ENCODE measurements at regions not wholly inside any gene's neighbourhood (a gene's known extent, or its start where the extent isn't known, plus 50 kb on each side); places are given as distances from the start of the nearest gene placed in this dataset.

DNA sequence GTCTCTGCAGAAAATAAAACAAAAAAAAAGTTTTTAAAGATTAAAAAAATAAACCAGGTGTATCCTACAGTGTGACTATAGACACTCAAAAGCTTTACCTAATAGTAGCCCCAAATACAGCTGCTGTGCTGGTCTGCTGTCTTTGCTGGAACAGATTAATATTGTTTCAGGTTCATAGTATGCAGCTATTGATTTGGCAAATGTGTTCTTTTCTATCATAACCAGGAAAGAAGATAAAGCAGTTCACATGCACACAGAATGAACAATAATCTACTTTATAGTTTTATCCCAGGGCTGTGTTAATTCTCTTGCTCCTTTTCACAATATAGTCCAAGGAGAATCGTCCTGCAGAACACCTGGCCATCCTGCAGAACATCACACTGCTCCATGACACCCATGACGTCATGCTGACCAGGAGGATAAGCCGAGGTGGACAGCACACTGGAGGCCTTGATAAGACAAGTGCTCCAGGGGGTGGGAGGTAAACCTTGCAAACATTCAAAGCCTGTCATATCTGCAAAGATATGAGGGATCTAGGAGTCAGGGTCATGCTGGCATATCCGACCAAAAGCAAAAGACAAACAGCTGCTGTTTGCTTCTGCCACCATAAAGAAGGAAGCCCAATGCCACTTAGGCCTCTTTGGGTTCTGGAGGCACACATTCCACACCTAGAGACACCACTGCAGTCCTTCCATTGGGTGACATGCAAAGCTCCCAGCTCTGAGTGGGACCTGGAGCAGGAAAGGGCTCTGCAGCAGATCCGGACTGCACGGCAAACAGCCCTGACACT, 86.1 kb upstream of the SLC2A1 start:
- no peaks in the 10 kb centered on the region for H3K27me3 ChIP-seq
- no peaks in the 10 kb centered on the region for H3K36me3 ChIP-seq
- TF ChIP-seq POLR2A (IDR thresholded peaks at IDR 0.05) (no peak), POLR2AphosphoS5 (IDR thresholded peaks at IDR 0.05) (no peak)
- TF ChIP-seq, protein P1, sequence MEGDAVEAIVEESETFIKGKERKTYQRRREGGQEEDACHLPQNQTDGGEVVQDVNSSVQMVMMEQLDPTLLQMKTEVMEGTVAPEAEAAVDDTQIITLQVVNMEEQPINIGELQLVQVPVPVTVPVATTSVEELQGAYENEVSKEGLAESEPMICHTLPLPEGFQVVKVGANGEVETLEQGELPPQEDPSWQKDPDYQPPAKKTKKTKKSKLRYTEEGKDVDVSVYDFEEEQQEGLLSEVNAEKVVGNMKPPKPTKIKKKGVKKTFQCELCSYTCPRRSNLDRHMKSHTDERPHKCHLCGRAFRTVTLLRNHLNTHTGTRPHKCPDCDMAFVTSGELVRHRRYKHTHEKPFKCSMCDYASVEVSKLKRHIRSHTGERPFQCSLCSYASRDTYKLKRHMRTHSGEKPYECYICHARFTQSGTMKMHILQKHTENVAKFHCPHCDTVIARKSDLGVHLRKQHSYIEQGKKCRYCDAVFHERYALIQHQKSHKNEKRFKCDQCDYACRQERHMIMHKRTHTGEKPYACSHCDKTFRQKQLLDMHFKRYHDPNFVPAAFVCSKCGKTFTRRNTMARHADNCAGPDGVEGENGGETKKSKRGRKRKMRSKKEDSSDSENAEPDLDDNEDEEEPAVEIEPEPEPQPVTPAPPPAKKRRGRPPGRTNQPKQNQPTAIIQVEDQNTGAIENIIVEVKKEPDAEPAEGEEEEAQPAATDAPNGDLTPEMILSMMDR (IDR thresholded peaks at IDR 0.05), result no peak
- intact Hi-C loops (cut with DNase I; ENCODE audit: low total_unique reads), result no loop called here
- no peak overlapping the region for H3K4me3 ChIP-seq
- H3K4me1 ChIP-seq, result no peaks in the 10 kb centered on the region
- H3K9me3 ChIP-seq, result no peaks in the 10 kb centered on the region
- H3K27ac ChIP-seq, result no peak overlapping the region
- no peak for DNase-seq (ENCODE audit: low spot score in 2 of 2)

DNA sequence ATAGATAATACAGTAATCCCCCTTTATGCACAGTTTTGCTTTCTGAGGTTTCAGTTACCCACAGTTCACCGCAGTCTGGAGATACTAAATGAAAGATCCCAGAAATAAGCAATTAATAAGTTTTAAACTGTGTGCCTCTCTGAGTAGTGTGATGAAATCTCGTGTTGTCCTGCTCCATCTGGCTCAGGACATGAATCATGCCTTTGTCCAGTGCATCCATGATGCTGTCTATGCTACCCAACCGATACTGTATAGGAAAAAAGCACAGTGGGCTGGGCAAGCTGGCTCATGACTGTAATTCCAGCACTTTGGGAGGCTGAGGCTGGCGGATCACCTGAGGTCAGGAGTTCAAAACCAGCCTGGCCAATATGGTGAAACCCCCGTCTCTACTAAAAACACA, 85.0 kb upstream of the SLC2A1 start:
- Histone ChIP-seq H3K36me3 (no peaks in the 10 kb centered on the region), H3K4me1 (no peaks in the 10 kb centered on the region), H3K4me3 (no peak overlapping the region), H3K9me3 (no peaks in the 10 kb centered on the region), H3K27ac (no peak overlapping the region), H3K27me3 (no peaks in the 10 kb centered on the region)
- no peak for DNase-seq (ENCODE audit: low spot score in 2 of 2)
- intact Hi-C loops (cut with DNase I; ENCODE audit: low total_unique reads), result no loop called here
- TF ChIP-seq POLR2AphosphoS5 (IDR thresholded peaks at IDR 0.05), result no peak
- TF ChIP-seq, protein P1 (IDR thresholded peaks at IDR 0.05), result no peak
- TF ChIP-seq POLR2A (IDR thresholded peaks at IDR 0.05), result no peak

DNA sequence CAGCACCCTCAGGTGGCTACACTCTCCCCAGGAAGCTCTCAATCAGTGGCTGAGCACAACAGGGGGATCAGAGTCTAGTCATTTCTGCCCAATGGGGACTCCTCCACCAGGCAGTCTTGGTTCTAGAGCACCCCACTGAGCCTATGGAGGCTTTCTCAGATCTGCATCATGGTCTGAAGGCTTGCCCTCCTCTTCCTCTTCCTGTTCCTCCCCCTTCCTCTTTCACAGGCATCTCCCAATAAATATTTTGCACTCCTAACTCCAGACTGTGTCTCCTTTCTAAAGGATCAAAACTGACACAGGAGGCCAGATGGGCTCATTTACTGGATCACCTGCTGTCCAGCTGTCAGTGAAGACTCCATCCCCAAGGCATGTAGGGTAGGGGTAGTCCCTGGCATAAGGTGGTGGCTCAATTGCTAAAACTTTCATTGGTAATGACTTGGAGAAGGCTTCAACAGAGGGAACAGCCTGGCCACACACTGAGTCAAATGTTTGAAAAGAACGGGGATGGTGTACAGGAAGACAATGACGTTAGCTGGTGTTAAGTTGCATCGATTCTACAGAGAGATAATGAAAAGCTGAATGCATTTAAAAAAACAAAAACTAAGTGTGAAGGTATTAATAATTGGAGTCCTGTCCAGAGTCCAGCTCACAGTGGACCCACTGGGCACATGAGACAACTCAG, 84.2 kb upstream of the SLC2A1 start:
- Histone ChIP-seq H3K9me3 (no peaks in the 10 kb centered on the region), H3K36me3 (no peaks in the 10 kb centered on the region), H3K4me1 (no peaks in the 10 kb centered on the region), H3K27me3 (no peaks in the 10 kb centered on the region), H3K4me3 (no peak overlapping the region), H3K27ac (no peak overlapping the region)
- no peak for DNase-seq (ENCODE audit: low spot score in 2 of 2)
- intact Hi-C loops (cut with DNase I; ENCODE audit: low total_unique reads), result no loop called here
- no peak for TF ChIP-seq POLR2AphosphoS5 (IDR thresholded peaks at IDR 0.05)
- TF ChIP-seq, protein P1 (IDR thresholded peaks at IDR 0.05), result no peak
- TF ChIP-seq POLR2A (IDR thresholded peaks at IDR 0.05), result no peak

DNA sequence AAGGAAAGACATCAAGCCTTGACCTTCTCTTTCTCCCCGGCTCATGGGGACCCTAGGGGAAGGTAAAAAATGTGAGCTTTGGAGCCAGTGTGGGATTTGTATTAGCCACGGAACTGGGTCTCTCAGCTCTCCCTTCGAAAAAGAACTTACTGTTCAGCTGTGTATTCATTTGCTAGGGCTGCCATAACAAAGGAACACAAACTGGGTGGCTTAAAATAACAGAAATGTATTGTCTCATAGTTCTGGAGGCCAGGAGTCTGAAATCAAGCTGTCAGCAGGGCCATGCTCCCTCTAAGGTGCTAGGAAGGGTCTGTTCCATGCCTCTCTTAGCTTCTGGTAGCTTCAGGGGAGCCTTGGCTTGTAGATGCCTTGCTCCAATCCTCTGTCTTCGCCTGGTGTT, 83.5 kb upstream of the SLC2A1 start:
- Histone ChIP-seq H3K36me3 (no peaks in the 10 kb centered on the region), H3K4me1 (no peaks in the 10 kb centered on the region), H3K27ac (no peak overlapping the region), H3K9me3 (no peaks in the 10 kb centered on the region), H3K27me3 (no peaks in the 10 kb centered on the region), H3K4me3 (no peak overlapping the region)
- TF ChIP-seq POLR2A (IDR thresholded peaks at IDR 0.05) (no peak), POLR2AphosphoS5 (IDR thresholded peaks at IDR 0.05) (no peak)
- TF ChIP-seq, protein P1 (IDR thresholded peaks at IDR 0.05), result no peak
- DNase-seq (ENCODE audit: low spot score in 2 of 2), result no peak
- intact Hi-C loops (cut with DNase I; ENCODE audit: low total_unique reads), result no loop called here

DNA sequence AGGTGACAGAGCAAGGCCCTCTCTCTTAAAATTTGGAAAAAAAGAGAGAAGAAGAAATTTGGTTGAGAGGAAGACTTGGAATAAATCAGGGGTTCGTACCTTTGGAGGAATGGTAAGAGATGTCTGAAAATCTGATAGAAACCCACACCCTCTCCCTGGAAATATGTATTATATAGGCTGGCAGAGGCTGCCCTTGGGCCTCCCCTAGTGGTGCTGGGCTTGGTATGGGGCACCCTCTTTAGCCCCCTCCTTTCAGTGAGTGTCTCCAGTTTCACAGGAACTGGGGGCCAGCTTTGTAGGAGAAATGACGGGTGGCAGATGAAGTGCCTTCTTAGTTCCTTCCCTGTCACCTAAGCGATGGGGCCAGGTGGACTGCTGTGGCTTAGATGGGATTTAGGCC, 82.9 kb upstream of the SLC2A1 start:
- H3K27ac ChIP-seq, result no peak overlapping the region
- no peak for DNase-seq (ENCODE audit: low spot score in 2 of 2)
- TF ChIP-seq POLR2AphosphoS5 (IDR thresholded peaks at IDR 0.05) (no peak), POLR2A (IDR thresholded peaks at IDR 0.05) (no peak)
- TF ChIP-seq, protein P1 (IDR thresholded peaks at IDR 0.05), result no peak
- H3K4me3 ChIP-seq, result no peak overlapping the region
- no peaks in the 10 kb centered on the region for H3K36me3 ChIP-seq
- no peaks in the 10 kb centered on the region for H3K4me1 ChIP-seq
- intact Hi-C loops (cut with DNase I; ENCODE audit: low total_unique reads), result no loop called here
- H3K9me3 ChIP-seq, result no peaks in the 10 kb centered on the region
- H3K27me3 ChIP-seq, result no peaks in the 10 kb centered on the region
